Gastrocnemius medialis (tissue), 4 donors: ENCODE measurements at regions not wholly inside any gene's neighbourhood (a gene's known extent, or its start where the extent isn't known, plus 50 kb on each side); places are given as distances from the start of the nearest gene placed in this dataset.

Source experiments
- CTCF ChIP-seq, 5 experiments: fragments of 450-650 bp in 3 of 5; fragments of 200-600 bp in 2 of 5; sonication (generic) in 2 of 5; IDR thresholded peaks in 4 of 5; conservative IDR thresholded peaks in 1 of 5; 1 replicate in 4 of 5; 2 replicates in 1 of 5; pipeline ENCODE4 v1.5.1; 2016 to 2019; ENCODE audit warnings: antibody characterized with exemption in 5 of 5, mild to moderate bottlenecking in 3 of 5, moderate library complexity in 3 of 5
- POLR2A ChIP-seq, 2 donors: fragments of 450-650 bp; IDR thresholded peaks; one replicate each; pipeline ENCODE4 v1.6.1; 2017; ENCODE audit warnings: antibody characterized with exemption in 2 of 2, mild to moderate bottlenecking in 2 of 2, moderate library complexity in 2 of 2

GRCh38 chrX:124726881-124727280 lies 380.5 kb downstream of the SH2D1A start:
- TF ChIP-seq POLR2A (IDR thresholded peaks at IDR 0.05) (no peak), CTCF (IDR thresholded peaks at IDR 0.05 in 4 of 5, conservative IDR thresholded peaks at IDR 0.05 in 1 of 5) (no peak)
